GM21447 (cell line): ENCODE measurements at regions not wholly inside any gene's neighbourhood (a gene's known extent, or its start where the extent isn't known, plus 50 kb on each side); places are given as distances from the start of the nearest gene placed in this dataset.

Source experiments
- ATAC-seq: cut with Tn5 transposase; IDR thresholded peaks from one replicate; pipeline ENCODE4 v1.9.1; 2021; ENCODE audit not compliant: unreplicated experiment

GRCh38 chr22:22151308-22151707, 93.3 kb upstream of the VPREB1 start:
- no peak for ATAC-seq

- no peak for ATAC-seq
These were observed 94.1 kb upstream of the VPREB1 start for GRCh38 chr22:22150457-22150856.

- no peak for ATAC-seq
These were observed 95.7 kb upstream of the VPREB1 start for GRCh38 chr22:22148905-22149304.

GRCh38 chr22:22144858-22145257, 99.7 kb upstream of the VPREB1 start:
- ATAC-seq: no peak

GRCh38 chr22:22143448-22143847, 101.1 kb upstream of the VPREB1 start:
- ATAC-seq: no peak

- ATAC-seq: no peak
These were observed 101.9 kb upstream of the VPREB1 start for GRCh38 chr22:22142661-22143060.

- no peak for ATAC-seq
These were observed 102.6 kb upstream of the VPREB1 start for GRCh38 chr22:22141771-22142591.

GRCh38 chr22:22141031-22141430, 103.6 kb upstream of the VPREB1 start:
- no peak for ATAC-seq

- ATAC-seq: no peak
These were observed 105.2 kb upstream of the VPREB1 start for GRCh38 chr22:22139364-22139763.

GRCh38 chr22:22138915-22139314, 105.7 kb upstream of the VPREB1 start:
- no peak for ATAC-seq

GRCh38 chr22:22137891-22138290, 106.7 kb upstream of the VPREB1 start:
- no peak for ATAC-seq

GRCh38 chr22:22133910-22134309, 110.7 kb upstream of the VPREB1 start:
- ATAC-seq: no peak

GRCh38 chr22:22130953-22131608, 113.5 kb upstream of the VPREB1 start:
- no peak for ATAC-seq

- no peak for ATAC-seq
These were observed 115.2 kb upstream of the VPREB1 start for GRCh38 chr22:22129387-22129786.

- no peak for ATAC-seq
These were observed 116.1 kb upstream of the VPREB1 start for GRCh38 chr22:22128440-22128839.

- ATAC-seq: no peak
These were observed 117.5 kb upstream of the VPREB1 start for GRCh38 chr22:22127100-22127499.

GRCh38 chr22:22125579-22126468, 118.8 kb upstream of the VPREB1 start:
- ATAC-seq: no peak

GRCh38 chr22:22125028-22125578, 119.5 kb upstream of the VPREB1 start:
- no peak for ATAC-seq

GRCh38 chr22:22124374-22124773, 120.2 kb upstream of the VPREB1 start:
- ATAC-seq: no peak

- ATAC-seq: no peak
These were observed 120.7 kb upstream of the VPREB1 start for GRCh38 chr22:22123960-22124278.
